Ovary (tissue), 3 donors: ENCODE measurements at regions not wholly inside any gene's neighbourhood (a gene's known extent, or its start where the extent isn't known, plus 50 kb on each side); places are given as distances from the start of the nearest gene placed in this dataset.

ENCODE experiments used
- CTCF ChIP-seq, 3 donors: fragments of 450-650 bp in 2 of 3; fragments of 200-600 bp in 1 of 3; IDR thresholded peaks; one replicate each; pipeline versions ENCODE4 v1.5.1 to v1.8.0; 2016 to 2022; ENCODE audit warnings: antibody characterized with exemption in 3 of 3, mild to moderate bottlenecking in 1 of 3
- POLR2A ChIP-seq: fragments of 450-650 bp; IDR thresholded peaks from one replicate; pipeline ENCODE4 v1.6.1; 2017; ENCODE audit warnings: antibody characterized with exemption, mild to moderate bottlenecking, moderate library complexity
- donor health status: DM: no; HTN: no; CAD: no.

GRCh38 chr12:114269153-114269552, 136.8 kb downstream of the TBX5 start:
- TF ChIP-seq CTCF (IDR thresholded peaks at IDR 0.05) (no peak), POLR2A (no peak)
